B cell (primary cell): ENCODE measurements at regions not wholly inside any gene's neighbourhood (a gene's known extent, or its start where the extent isn't known, plus 50 kb on each side); places are given as distances from the start of the nearest gene placed in this dataset.

Experiments
- ATAC-seq: fragments of 200-7000 bp; cut with Tn5 transposase; one replicate; pipeline ENCODE4 v1.10.0; 2021; ENCODE audit warnings: low read depth, mild to moderate bottlenecking, moderate number of reproducible peaks, moderate library complexity
- CTCF ChIA-PET: fragments of 350-600 bp; sonication (Branson Sonifier 250); formaldehyde crosslinking; loops from one replicate; lab custom pipeline; 2021; ENCODE audit warnings: antibody characterized with exemption, inconsistent platforms; lab: Charles Lee
- POLR2A ChIA-PET: fragments of 350-600 bp; sonication (Branson Sonifier 250); formaldehyde crosslinking; loops from one replicate; lab custom pipeline; 2021; ENCODE audit warnings: antibody characterized with exemption; lab: Charles Lee
- DNase-seq: peaks from one replicate; pipeline ENCODE4 v3.0.0; 2013
- H2AFZ ChIP-seq: 2 replicates; pipeline ENCODE4 v1.6.1; 2012; ENCODE audit warnings: mild to moderate bottlenecking, low read depth, low read length; ENCODE audit not compliant: insufficient read depth, poor library complexity, severe bottlenecking
- H3K27ac ChIP-seq, 2 donors: 1 replicate in 1 of 2; 2 replicates in 1 of 2; pipeline ENCODE4 v1.5.1; 2012 to 2013; ENCODE audit warnings: low read length in 2 of 2, mild to moderate bottlenecking in 2 of 2, moderate library complexity in 1 of 2
- H3K27me3 ChIP-seq, 4 experiments: fragments of 200-600 bp in 1 of 4; sonication (generic) in 1 of 4; replicated peaks in 1 of 4; 1 replicate in 2 of 4; 2 replicates in 2 of 4; pipeline versions ENCODE4 v1.6.1 to v1.7.0; 2013 to 2016; ENCODE audit warnings: low read length in 3 of 4, mild to moderate bottlenecking in 2 of 4, mixed read lengths in 1 of 4, moderate library complexity in 1 of 4; ENCODE audit not compliant: insufficient read depth in 4 of 4, control insufficient read depth in 3 of 4; ENCODE audit errors: control extremely low read depth in 1 of 4
- H3K36me3 ChIP-seq, 2 experiments: replicated peaks in 1 of 2; 1 replicate in 1 of 2; 2 replicates in 1 of 2; pipeline versions ENCODE4 v1.6.1 to v1.7.1; 2013; ENCODE audit warnings: low read length in 1 of 2; ENCODE audit not compliant: insufficient read depth in 2 of 2, control insufficient read depth in 1 of 2; ENCODE audit errors: control extremely low read depth in 1 of 2, extremely low read depth in 1 of 2
- H3K4me1 ChIP-seq, 2 donors: fragments of 200-600 bp in 1 of 2; sonication (generic) in 1 of 2; 1 replicate in 1 of 2; 2 replicates in 1 of 2; pipeline versions ENCODE4 v1.5.1 to v1.6.1; 2013 to 2017; ENCODE audit warnings: low read length in 2 of 2; ENCODE audit not compliant: control insufficient read depth in 2 of 2, insufficient read depth in 2 of 2
- H3K4me2 ChIP-seq: replicated peaks from 2 replicates; pipeline ENCODE3; 2012; ENCODE audit warnings: mild to moderate bottlenecking, low read depth, low read length; ENCODE audit not compliant: poor library complexity, severe bottlenecking
- H3K4me3 ChIP-seq, 5 experiments: fragments of 200-600 bp in 1 of 5; sonication (generic) in 1 of 5; 1 replicate in 3 of 5; 2 replicates in 2 of 5; pipeline versions ENCODE4 v1.5.1 to v1.7.0; 2011 to 2016; ENCODE audit warnings: low read length in 4 of 5, mild to moderate bottlenecking in 4 of 5, low read depth in 2 of 5, control low read depth in 1 of 5, moderate library complexity in 1 of 5; ENCODE audit not compliant: insufficient read depth in 1 of 5; ENCODE audit errors: control extremely low read depth in 1 of 5, extremely low read depth in 1 of 5
- H3K79me2 ChIP-seq: fragments of 200-600 bp; sonication (generic); one replicate; pipeline ENCODE4 v1.6.0; 2016; ENCODE audit warnings: low read length; ENCODE audit not compliant: control insufficient read depth, insufficient read depth
- H3K9ac ChIP-seq: fragments of 200-600 bp; sonication (generic); 2 replicates; pipeline ENCODE4 v1.6.1; 2017; ENCODE audit warnings: mild to moderate bottlenecking, low read length, moderate library complexity
- H3K9me3 ChIP-seq, 3 donors: one replicate each; pipeline versions ENCODE4 v1.6.1 to v1.7.1; 2013; ENCODE audit warnings: low read length in 2 of 3; ENCODE audit not compliant: control insufficient read depth in 2 of 3, insufficient read depth in 1 of 3; ENCODE audit errors: control extremely low read depth in 1 of 3
- H4K20me1 ChIP-seq: 2 replicates; pipeline ENCODE4 v1.6.0; 2012; ENCODE audit warnings: mild to moderate bottlenecking, low read length; ENCODE audit not compliant: insufficient read depth, control insufficient read depth, poor library complexity, severe bottlenecking
- H3K27ac Mint-ChIP-seq: one replicate; pipeline ENCODE4 v1.8.0; 2021; ENCODE audit warnings: mixed read lengths
- H3K27me3 Mint-ChIP-seq: one replicate; pipeline ENCODE4 v1.8.0; 2021; ENCODE audit warnings: mixed read lengths
- H3K4me1 Mint-ChIP-seq: one replicate; pipeline ENCODE4 v1.8.0; 2021; ENCODE audit warnings: mixed read lengths
- H3K4me3 Mint-ChIP-seq: one replicate; pipeline ENCODE4 v1.8.0; 2021; ENCODE audit warnings: mixed read lengths
- H3K9me3 Mint-ChIP-seq: one replicate; pipeline ENCODE4 v1.8.0; 2022; ENCODE audit warnings: mixed read lengths; ENCODE audit not compliant: insufficient read depth
- EZH2 ChIP-seq: IDR thresholded peaks from 2 replicates; pipeline ENCODE4 v1.6.1; 2012; ENCODE audit warnings: borderline replicate concordance, low read depth, mild to moderate bottlenecking, moderate library complexity, low read length; ENCODE audit not compliant: insufficient read depth, poor library complexity, severe bottlenecking
- WGBS: methylation state at CpG from one replicate; pipeline ENCODE4 v1.1.5; 2013; ENCODE audit warnings: missing lambda C conversion rate; ENCODE audit not compliant: insufficient coverage; 5-methylcytosine and 5-hydroxymethylcytosine counted together
- intact Hi-C: fragments of 100-400 bp; cut with micrococcal nuclease; formaldehyde crosslinking; loops from one replicate; pipeline ENCODE4 v1.10.0; 2022
- TF ChIP-seq, protein P1 (sequence below): fragments of 200-600 bp; IDR thresholded peaks from one replicate; pipeline ENCODE4 v1.8.0; 2022; ENCODE audit warnings: antibody characterized with exemption, mild to moderate bottlenecking

DNA sequence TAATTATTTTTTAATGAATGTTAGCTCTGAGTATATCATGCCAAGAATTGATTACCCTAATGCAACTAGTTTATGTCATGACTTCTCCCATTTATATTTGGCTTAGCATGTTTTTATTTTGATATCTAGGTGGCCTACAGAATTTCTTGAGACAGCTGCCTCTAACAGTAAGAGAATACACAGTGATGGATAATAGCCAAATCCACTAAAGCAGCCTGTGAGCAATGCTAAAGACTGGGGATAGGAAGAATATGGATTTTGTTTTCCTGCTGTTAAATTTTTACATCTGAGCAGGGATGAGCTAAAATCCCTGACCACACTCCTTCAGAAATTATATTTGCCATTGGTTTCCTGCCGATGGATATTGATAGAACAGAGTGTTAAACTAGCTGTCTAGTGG, 149.3 kb upstream of the TGFBR2 start:
- Histone ChIP-seq H4K20me1 (no peaks in the 10 kb centered on the region), H3K9ac (no peak overlapping the region), H3K4me2 (no peak overlapping the region), H3K4me1 (no peaks in the 10 kb centered on the region), H2AFZ (no peak overlapping the region), H3K79me2 (no peaks in the 10 kb centered on the region), H3K4me3 (no peak overlapping the region), H3K36me3 (no peaks in the 10 kb centered on the region), H3K27me3 (no peaks in the 10 kb centered on the region), H3K9me3 (peaks cover 0 to 7% (median 2%) of the 10 kb centered on the region in 3 donors), H3K27ac (no peak overlapping the region)
- DNase-seq: no peak
- WGBS: no CpG with 5 or more reads among the region's 1 CpG
- Mint-ChIP-seq H3K4me3 (no peak overlapping the region), H3K4me1 (no peaks in the 10 kb centered on the region), H3K27ac (no peak overlapping the region), H3K27me3 (no peaks in the 10 kb centered on the region), H3K9me3 (peaks cover 5% of the 10 kb centered on the region)
- no peak for ATAC-seq
- intact Hi-C loops: no loop called here
- CTCF ChIA-PET: interaction anchor here (0.6 to 2.1 kb wide), 5 partner anchors 10 to 236 kb away, joined by 3 to 7 read pairs (median 3); no protein-coding TSS in a partner anchor
- POLR2A ChIA-PET: interaction anchor here (0.5 kb wide), 1 partner anchor 260 kb away, joined by 3 read pairs; no protein-coding TSS in a partner anchor
- TF ChIP-seq, protein P1, sequence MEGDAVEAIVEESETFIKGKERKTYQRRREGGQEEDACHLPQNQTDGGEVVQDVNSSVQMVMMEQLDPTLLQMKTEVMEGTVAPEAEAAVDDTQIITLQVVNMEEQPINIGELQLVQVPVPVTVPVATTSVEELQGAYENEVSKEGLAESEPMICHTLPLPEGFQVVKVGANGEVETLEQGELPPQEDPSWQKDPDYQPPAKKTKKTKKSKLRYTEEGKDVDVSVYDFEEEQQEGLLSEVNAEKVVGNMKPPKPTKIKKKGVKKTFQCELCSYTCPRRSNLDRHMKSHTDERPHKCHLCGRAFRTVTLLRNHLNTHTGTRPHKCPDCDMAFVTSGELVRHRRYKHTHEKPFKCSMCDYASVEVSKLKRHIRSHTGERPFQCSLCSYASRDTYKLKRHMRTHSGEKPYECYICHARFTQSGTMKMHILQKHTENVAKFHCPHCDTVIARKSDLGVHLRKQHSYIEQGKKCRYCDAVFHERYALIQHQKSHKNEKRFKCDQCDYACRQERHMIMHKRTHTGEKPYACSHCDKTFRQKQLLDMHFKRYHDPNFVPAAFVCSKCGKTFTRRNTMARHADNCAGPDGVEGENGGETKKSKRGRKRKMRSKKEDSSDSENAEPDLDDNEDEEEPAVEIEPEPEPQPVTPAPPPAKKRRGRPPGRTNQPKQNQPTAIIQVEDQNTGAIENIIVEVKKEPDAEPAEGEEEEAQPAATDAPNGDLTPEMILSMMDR: no peak
- no peak for TF ChIP-seq EZH2

DNA sequence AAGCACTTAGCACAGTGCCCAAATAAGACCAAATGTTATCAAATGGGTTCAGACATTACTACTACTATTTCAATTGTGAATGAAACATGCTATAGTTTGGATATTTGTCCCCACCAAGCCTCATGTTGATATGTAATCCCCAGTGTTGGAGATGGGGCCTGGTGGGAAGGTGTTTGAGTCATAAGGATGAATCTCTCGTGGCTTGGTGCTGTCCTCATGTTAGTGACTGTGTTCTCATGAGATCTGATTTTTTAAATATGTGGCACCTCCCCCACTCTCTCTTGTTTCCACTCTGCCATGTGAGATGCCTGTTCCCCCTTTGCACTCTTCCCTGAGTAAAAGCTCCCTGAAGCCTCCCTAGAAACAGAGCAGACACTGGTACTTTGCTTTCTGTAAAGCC, 148.7 kb upstream of the TGFBR2 start:
- no peaks in the 10 kb centered on the region for H3K27me3 Mint-ChIP-seq
- DNase-seq: no peak
- Histone ChIP-seq H3K9me3 (peaks cover 0 to 7% (median 2%) of the 10 kb centered on the region in 3 donors), H3K27ac (no peak overlapping the region), H3K4me1 (no peaks in the 10 kb centered on the region), H4K20me1 (no peaks in the 10 kb centered on the region), H3K4me3 (no peak overlapping the region), H3K4me2 (no peak overlapping the region), H3K36me3 (no peaks in the 10 kb centered on the region), H3K27me3 (no peaks in the 10 kb centered on the region), H3K79me2 (no peaks in the 10 kb centered on the region), H2AFZ (no peak overlapping the region), H3K9ac (no peak overlapping the region)
- no peak overlapping the region for H3K27ac Mint-ChIP-seq
- H3K4me3 Mint-ChIP-seq: no peak overlapping the region
- no CpG with 5 or more reads among the region's 1 CpG for WGBS
- intact Hi-C loops: no loop called here
- ATAC-seq: no peak
- no peak for TF ChIP-seq EZH2
- TF ChIP-seq, protein P1: no peak
- POLR2A ChIA-PET: no interaction called here
- no peaks in the 10 kb centered on the region for H3K4me1 Mint-ChIP-seq
- peaks cover 2% of the 10 kb centered on the region for H3K9me3 Mint-ChIP-seq
- CTCF ChIA-PET: interaction anchor here (1.1 to 2.1 kb wide), 2 partner anchors 10 to 102 kb away, joined by 3 to 7 read pairs; no protein-coding TSS in a partner anchor
